ENCODE measurements at regions not wholly inside any gene's neighbourhood (a gene's known extent, or its start where the extent isn't known, plus 50 kb on each side); places are given as distances from the start of the nearest gene placed in this dataset.
"Not testable (repeated sequence)": the region's sequence is repeated elsewhere in the genome, so short reads cannot be mapped to it uniquely, and the experiment has no call there.

- H3K4me1 ChIP-seq (ENCODE audit: control insufficient read depth, extremely low read depth, insufficient read depth, low read length); H3K36me3 ChIP-seq (ENCODE audit: control insufficient read depth in 2 of 2, extremely low read depth in 1 of 2, insufficient read depth in 2 of 2, low read length in 2 of 2); H3K27me3 ChIP-seq (ENCODE audit: control insufficient read depth, extremely low read depth, insufficient read depth, low read length); H3K4me2 ChIP-seq (ENCODE audit: control insufficient read depth, extremely low read depth, insufficient read depth, low read depth, low read length); H3K9me1 ChIP-seq (ENCODE audit: control insufficient read depth, extremely low read depth, insufficient read depth, low read length); H3K79me2 ChIP-seq (ENCODE audit: control insufficient read depth, insufficient read depth, low read length); H3K9ac ChIP-seq (ENCODE audit: control insufficient read depth, extremely low read depth, insufficient read depth, low read length); FAIRE-seq; H4K20me1 ChIP-seq (ENCODE audit: control insufficient read depth, extremely low read depth, insufficient read depth, low read length); H3K27ac ChIP-seq (ENCODE audit: control insufficient read depth, insufficient read depth, low read length); dilution Hi-C loops (cut with MboI; ENCODE audit: extremely low pct_ligation_motif_present, low sequenced_read_pairs); DNase-seq (ENCODE audit: low read depth, low spot score); H2AFZ ChIP-seq (ENCODE audit: control insufficient read depth, low read length); H3K9me3 ChIP-seq (ENCODE audit: control insufficient read depth, low read depth, low read length): not testable (repeated sequence)
- H3K4me3 ChIP-seq (ENCODE audit: control insufficient read depth in 2 of 3, extremely low read depth in 1 of 3, insufficient read depth in 2 of 3, low read depth in 1 of 3, low read length in 3 of 3) = peak overlapping the region in 1 of 3 experiments; percentile 30
These were observed 140.7 kb downstream of the SPATA31A7 start for GRCh38 chr9:61330342-61331092.

GRCh38 chr9:61356936-61357335 lies 167.1 kb downstream of the SPATA31A7 start:
- H3K27ac ChIP-seq (ENCODE audit: control insufficient read depth, insufficient read depth, low read length); H3K36me3 ChIP-seq (ENCODE audit: control insufficient read depth in 2 of 2, extremely low read depth in 1 of 2, insufficient read depth in 2 of 2, low read length in 2 of 2); H3K79me2 ChIP-seq (ENCODE audit: control insufficient read depth, insufficient read depth, low read length); H4K20me1 ChIP-seq (ENCODE audit: control insufficient read depth, extremely low read depth, insufficient read depth, low read length); FAIRE-seq; H2AFZ ChIP-seq (ENCODE audit: control insufficient read depth, low read length); H3K9ac ChIP-seq (ENCODE audit: control insufficient read depth, extremely low read depth, insufficient read depth, low read length); H3K4me1 ChIP-seq (ENCODE audit: control insufficient read depth, extremely low read depth, insufficient read depth, low read length); H3K4me3 ChIP-seq (ENCODE audit: control insufficient read depth in 2 of 3, extremely low read depth in 1 of 3, insufficient read depth in 2 of 3, low read depth in 1 of 3, low read length in 3 of 3); H3K4me2 ChIP-seq (ENCODE audit: control insufficient read depth, extremely low read depth, insufficient read depth, low read depth, low read length); DNase-seq (ENCODE audit: low read depth, low spot score); H3K27me3 ChIP-seq (ENCODE audit: control insufficient read depth, extremely low read depth, insufficient read depth, low read length); H3K9me1 ChIP-seq (ENCODE audit: control insufficient read depth, extremely low read depth, insufficient read depth, low read length); dilution Hi-C loops (cut with MboI; ENCODE audit: extremely low pct_ligation_motif_present, low sequenced_read_pairs); H3K9me3 ChIP-seq (ENCODE audit: control insufficient read depth, low read depth, low read length): not testable (repeated sequence)

DNA sequence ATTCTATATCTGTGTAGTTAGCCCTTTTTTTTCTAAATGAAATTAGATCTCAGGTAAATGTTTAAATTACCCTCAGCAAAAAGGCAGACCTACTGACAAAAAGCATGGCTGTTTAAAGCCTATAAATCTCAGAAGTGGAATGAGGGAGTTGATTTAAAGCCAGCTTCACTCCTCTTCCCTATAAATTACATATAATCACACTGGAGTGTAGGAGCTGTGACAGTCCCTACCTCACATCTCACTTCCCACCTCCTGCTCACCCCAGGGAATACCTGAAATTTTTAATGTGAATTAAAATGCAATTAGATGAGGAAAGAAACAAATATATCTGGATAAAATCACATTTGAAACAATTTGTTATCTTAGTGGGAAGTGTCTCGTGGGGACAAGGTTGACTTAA lies 184.6 kb downstream of the SPATA31A7 start:
- H3K4me2 ChIP-seq (ENCODE audit: control insufficient read depth, extremely low read depth, insufficient read depth, low read depth, low read length); H4K20me1 ChIP-seq (ENCODE audit: control insufficient read depth, extremely low read depth, insufficient read depth, low read length); H3K9me1 ChIP-seq (ENCODE audit: control insufficient read depth, extremely low read depth, insufficient read depth, low read length); H3K4me1 ChIP-seq (ENCODE audit: control insufficient read depth, extremely low read depth, insufficient read depth, low read length); H3K79me2 ChIP-seq (ENCODE audit: control insufficient read depth, insufficient read depth, low read length); DNase-seq (ENCODE audit: low read depth, low spot score); H3K9ac ChIP-seq (ENCODE audit: control insufficient read depth, extremely low read depth, insufficient read depth, low read length); H3K9me3 ChIP-seq (ENCODE audit: control insufficient read depth, low read depth, low read length); H2AFZ ChIP-seq (ENCODE audit: control insufficient read depth, low read length); H3K4me3 ChIP-seq (ENCODE audit: control insufficient read depth in 2 of 3, extremely low read depth in 1 of 3, insufficient read depth in 2 of 3, low read depth in 1 of 3, low read length in 3 of 3); H3K36me3 ChIP-seq (ENCODE audit: control insufficient read depth in 2 of 2, extremely low read depth in 1 of 2, insufficient read depth in 2 of 2, low read length in 2 of 2); dilution Hi-C loops (cut with MboI; ENCODE audit: extremely low pct_ligation_motif_present, low sequenced_read_pairs); H3K27me3 ChIP-seq (ENCODE audit: control insufficient read depth, extremely low read depth, insufficient read depth, low read length); FAIRE-seq; H3K27ac ChIP-seq (ENCODE audit: control insufficient read depth, insufficient read depth, low read length): not testable (repeated sequence)

- H3K27ac ChIP-seq (ENCODE audit: control insufficient read depth, insufficient read depth, low read length); H3K9me3 ChIP-seq (ENCODE audit: control insufficient read depth, low read depth, low read length); H3K9me1 ChIP-seq (ENCODE audit: control insufficient read depth, extremely low read depth, insufficient read depth, low read length); dilution Hi-C loops (cut with MboI; ENCODE audit: extremely low pct_ligation_motif_present, low sequenced_read_pairs); H3K79me2 ChIP-seq (ENCODE audit: control insufficient read depth, insufficient read depth, low read length); H3K4me2 ChIP-seq (ENCODE audit: control insufficient read depth, extremely low read depth, insufficient read depth, low read depth, low read length); H3K27me3 ChIP-seq (ENCODE audit: control insufficient read depth, extremely low read depth, insufficient read depth, low read length); H2AFZ ChIP-seq (ENCODE audit: control insufficient read depth, low read length); H3K36me3 ChIP-seq (ENCODE audit: control insufficient read depth in 2 of 2, extremely low read depth in 1 of 2, insufficient read depth in 2 of 2, low read length in 2 of 2); H3K4me3 ChIP-seq (ENCODE audit: control insufficient read depth in 2 of 3, extremely low read depth in 1 of 3, insufficient read depth in 2 of 3, low read depth in 1 of 3, low read length in 3 of 3); FAIRE-seq; H3K4me1 ChIP-seq (ENCODE audit: control insufficient read depth, extremely low read depth, insufficient read depth, low read length); H3K9ac ChIP-seq (ENCODE audit: control insufficient read depth, extremely low read depth, insufficient read depth, low read length); H4K20me1 ChIP-seq (ENCODE audit: control insufficient read depth, extremely low read depth, insufficient read depth, low read length); DNase-seq (ENCODE audit: low read depth, low spot score): not testable (repeated sequence)
These were observed 186.3 kb downstream of the SPATA31A7 start for GRCh38 chr9:61376159-61376558.

- H3K4me3 ChIP-seq (ENCODE audit: control insufficient read depth in 2 of 3, extremely low read depth in 1 of 3, insufficient read depth in 2 of 3, low read depth in 1 of 3, low read length in 3 of 3); H3K4me2 ChIP-seq (ENCODE audit: control insufficient read depth, extremely low read depth, insufficient read depth, low read depth, low read length); DNase-seq (ENCODE audit: low read depth, low spot score); H3K9ac ChIP-seq (ENCODE audit: control insufficient read depth, extremely low read depth, insufficient read depth, low read length); H3K4me1 ChIP-seq (ENCODE audit: control insufficient read depth, extremely low read depth, insufficient read depth, low read length); H3K27ac ChIP-seq (ENCODE audit: control insufficient read depth, insufficient read depth, low read length); dilution Hi-C loops (cut with MboI; ENCODE audit: extremely low pct_ligation_motif_present, low sequenced_read_pairs); H3K27me3 ChIP-seq (ENCODE audit: control insufficient read depth, extremely low read depth, insufficient read depth, low read length); H3K36me3 ChIP-seq (ENCODE audit: control insufficient read depth in 2 of 2, extremely low read depth in 1 of 2, insufficient read depth in 2 of 2, low read length in 2 of 2); H4K20me1 ChIP-seq (ENCODE audit: control insufficient read depth, extremely low read depth, insufficient read depth, low read length); H3K9me3 ChIP-seq (ENCODE audit: control insufficient read depth, low read depth, low read length); H2AFZ ChIP-seq (ENCODE audit: control insufficient read depth, low read length); H3K79me2 ChIP-seq (ENCODE audit: control insufficient read depth, insufficient read depth, low read length); FAIRE-seq; H3K9me1 ChIP-seq (ENCODE audit: control insufficient read depth, extremely low read depth, insufficient read depth, low read length): not testable (repeated sequence)
These were observed 196.4 kb downstream of the SPATA31A7 start for GRCh38 chr9:61386035-61386815.

Measured in keratinocyte (primary cell).